Astrocyte (in vitro differentiated cells and primary cell): ENCODE measurements at regions not wholly inside any gene's neighbourhood (a gene's known extent, or its start where the extent isn't known, plus 50 kb on each side); places are given as distances from the start of the nearest gene placed in this dataset.
"Not testable (repeated sequence)": the region's sequence is repeated elsewhere in the genome, so short reads cannot be mapped to it uniquely, and the experiment has no call there.

Source experiments
- CTCF ChIP-seq: IDR thresholded peaks from 2 replicates; pipeline ENCODE4 v1.5.1; 2011; ENCODE audit warnings: low read depth, mild to moderate bottlenecking, inconsistent platforms, low read length, moderate library complexity; ENCODE audit not compliant: insufficient read depth
- EZH2 ChIP-seq: IDR thresholded peaks from 2 replicates; pipeline ENCODE4 v1.6.1; 2012; ENCODE audit warnings: mild to moderate bottlenecking, low read length, inconsistent platforms; ENCODE audit not compliant: insufficient read depth

- not testable (repeated sequence) for TF ChIP-seq CTCF, EZH2
These were observed 72.6 kb upstream of the NHSL2 start for GRCh38 chrX:71838092-71838491.
